ENCODE measurements at regions not wholly inside any gene's neighbourhood (a gene's known extent, or its start where the extent isn't known, plus 50 kb on each side); places are given as distances from the start of the nearest gene placed in this dataset.

DNA sequence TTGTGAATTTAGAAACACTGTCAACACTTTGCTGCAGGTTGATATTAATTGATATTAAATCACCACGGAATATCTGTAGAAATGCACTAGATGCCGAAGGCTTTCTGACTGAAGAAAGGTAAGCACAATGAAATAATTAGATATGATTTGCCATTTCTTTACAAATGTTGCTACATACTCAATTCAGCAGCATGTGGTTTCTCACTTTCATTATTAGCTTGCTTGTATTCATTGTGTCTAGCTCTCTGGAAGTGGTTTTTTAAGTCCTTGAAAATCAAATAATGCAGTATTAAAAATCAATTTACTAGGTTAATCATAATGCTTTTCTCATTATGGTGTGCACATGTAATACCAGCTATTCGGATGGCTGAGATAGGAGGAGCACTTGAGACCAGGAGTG lies 231.3 kb upstream of the MARCKS start:
- TF ChIP-seq CTCF (IDR thresholded peaks at IDR 0.05) (no peak), POLR2A (IDR thresholded peaks at IDR 0.05) (no peak)

All from esophagus squamous epithelium (tissue), 4 donors.